PC-9 (cell line): ENCODE measurements at regions not wholly inside any gene's neighbourhood (a gene's known extent, or its start where the extent isn't known, plus 50 kb on each side); places are given as distances from the start of the nearest gene placed in this dataset.

Experiments used
- BruUV-seq: library from RNA; stranded (reverse); fragments of 400-500 nt; replicated peaks from 2 replicates; lab custom pipeline; 2021; lab: Mats Ljungman, UMichigan
- CTCF ChIA-PET: fragments of 300-600 bp; sonication (Branson Sonifier 250); formaldehyde crosslinking; loops from one replicate; lab custom pipeline; 2022; ENCODE audit warnings: antibody characterized with exemption; lab: Charles Lee
- POLR2A ChIA-PET: fragments of 300-600 bp; sonication (Branson Sonifier 250); formaldehyde crosslinking; loops from one replicate; lab custom pipeline; 2022; ENCODE audit warnings: antibody characterized with exemption; ENCODE audit not compliant: unreplicated experiment; lab: Charles Lee
- DNase-seq, 2 experiments: peaks; one replicate each; pipeline versions ENCODE4 v3.0.0 to v3.0.0-alpha.2; 2015 to 2022; ENCODE audit warnings: mixed read lengths in 1 of 2
- H2AFZ ChIP-seq: fragments of 200-600 bp; sonication (generic); 2 replicates; pipeline ENCODE4 v1.8.1; 2017; ENCODE audit warnings: antibody characterized with exemption
- H3F3A ChIP-seq: fragments of 200-600 bp; sonication (generic); 2 replicates; pipeline ENCODE4 v1.8.1; 2017; ENCODE audit warnings: antibody characterized with exemption, mild to moderate bottlenecking, low read depth; ENCODE audit not compliant: insufficient read depth
- H3K27ac ChIP-seq: fragments of 200-600 bp; sonication (generic); 2 replicates; pipeline ENCODE4 v1.6.1; 2016; ENCODE audit warnings: mixed run types
- H3K27me3 ChIP-seq: fragments of 200-600 bp; sonication (generic); 2 replicates; pipeline ENCODE4 v1.6.1; 2016; ENCODE audit warnings: low read depth, mixed run types; ENCODE audit not compliant: insufficient read depth
- H3K36me3 ChIP-seq: fragments of 200-600 bp; sonication (generic); 2 replicates; pipeline ENCODE4 v1.6.1; 2016; ENCODE audit warnings: low read depth, mixed run types
- H3K4me1 ChIP-seq: fragments of 200-600 bp; sonication (generic); replicated peaks from 2 replicates; pipeline ENCODE4 v1.6.1; 2016; ENCODE audit warnings: mixed run types; ENCODE audit not compliant: insufficient read depth
- H3K4me2 ChIP-seq: fragments of 200-600 bp; sonication (generic); 2 replicates; pipeline ENCODE4 v1.6.1; 2017; ENCODE audit warnings: mixed run types
- H3K4me3 ChIP-seq: fragments of 200-600 bp; sonication (generic); 2 replicates; pipeline ENCODE4 v1.6.1; 2016; ENCODE audit warnings: mixed run types
- H3K79me2 ChIP-seq: fragments of 200-600 bp; sonication (generic); 2 replicates; pipeline ENCODE4 v1.6.1; 2017; ENCODE audit warnings: low read depth, mixed run types
- H3K9me2 ChIP-seq: fragments of 200-600 bp; sonication (generic); 2 replicates; pipeline ENCODE4 v1.8.1; 2017; ENCODE audit warnings: mild to moderate bottlenecking; ENCODE audit not compliant: insufficient read depth
- H3K9me3 ChIP-seq: fragments of 200-600 bp; sonication (generic); 2 replicates; pipeline ENCODE4 v1.8.1; 2016; ENCODE audit warnings: low read depth; ENCODE audit not compliant: insufficient read depth
- H4K20me1 ChIP-seq: fragments of 200-600 bp; sonication (generic); 2 replicates; pipeline ENCODE4 v1.8.1; 2017; ENCODE audit not compliant: insufficient read depth
- EZH2 ChIP-seq: fragments of 200-600 bp; sonication (generic); IDR thresholded peaks from 2 replicates; pipeline ENCODE4 v1.8.0; 2017; ENCODE audit warnings: antibody characterized with exemption, low read depth
- intact Hi-C: fragments of 100-400 bp; cut with micrococcal nuclease; formaldehyde crosslinking; loops from one replicate; pipeline ENCODE4 v1.10.0; 2022; ENCODE audit not compliant: unreplicated experiment
- TF ChIP-seq, protein P1 (sequence below): fragments of 200-600 bp; sonication (generic); conservative IDR thresholded peaks from 2 replicates; pipeline ENCODE4 v1.6.1; 2017; ENCODE audit warnings: mixed run types, antibody characterized with exemption, mild to moderate bottlenecking, moderate library complexity

DNA sequence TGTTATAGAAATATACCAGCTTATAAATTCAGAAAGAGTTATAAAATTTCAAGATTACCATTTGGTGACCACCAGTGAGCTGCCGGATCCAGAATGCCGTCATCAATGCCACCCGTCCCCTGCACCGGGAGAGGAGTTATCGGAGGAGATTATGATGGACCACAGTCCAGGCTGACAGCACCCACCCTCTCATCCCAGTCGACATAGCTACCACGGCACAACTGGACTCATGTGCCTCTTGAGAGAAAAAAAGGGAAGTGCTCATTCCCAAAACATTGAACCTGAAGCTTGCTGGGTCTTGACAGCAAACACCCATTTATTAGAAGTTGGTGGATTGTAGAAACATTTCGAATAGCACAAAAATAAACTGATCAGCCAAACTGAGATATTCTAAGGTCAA is 1331.5 kb downstream of the TBC1D22A start:
- no peaks in the 10 kb centered on the region for H3K9me2 ChIP-seq
- H3K36me3 ChIP-seq: no peaks in the 10 kb centered on the region
- intact Hi-C loops: no loop called here
- no peaks in the 10 kb centered on the region for H3F3A ChIP-seq
- BruUV-seq: no TSS peak
- no peaks in the 10 kb centered on the region for H3K4me1 ChIP-seq
- H3K79me2 ChIP-seq: no peaks in the 10 kb centered on the region
- H3K27me3 ChIP-seq: peaks cover 93% of the 10 kb centered on the region
- 0 out of 2 replicates have a peak, but pooled peaks cover 3% of the 10 kb centered on the region for H4K20me1 ChIP-seq
- ChIA-PET POLR2A (no interaction called here), CTCF (no interaction called here)
- H3K4me3 ChIP-seq: no peak overlapping the region
- no peak overlapping the region for H3K4me2 ChIP-seq
- TF ChIP-seq, protein P1, sequence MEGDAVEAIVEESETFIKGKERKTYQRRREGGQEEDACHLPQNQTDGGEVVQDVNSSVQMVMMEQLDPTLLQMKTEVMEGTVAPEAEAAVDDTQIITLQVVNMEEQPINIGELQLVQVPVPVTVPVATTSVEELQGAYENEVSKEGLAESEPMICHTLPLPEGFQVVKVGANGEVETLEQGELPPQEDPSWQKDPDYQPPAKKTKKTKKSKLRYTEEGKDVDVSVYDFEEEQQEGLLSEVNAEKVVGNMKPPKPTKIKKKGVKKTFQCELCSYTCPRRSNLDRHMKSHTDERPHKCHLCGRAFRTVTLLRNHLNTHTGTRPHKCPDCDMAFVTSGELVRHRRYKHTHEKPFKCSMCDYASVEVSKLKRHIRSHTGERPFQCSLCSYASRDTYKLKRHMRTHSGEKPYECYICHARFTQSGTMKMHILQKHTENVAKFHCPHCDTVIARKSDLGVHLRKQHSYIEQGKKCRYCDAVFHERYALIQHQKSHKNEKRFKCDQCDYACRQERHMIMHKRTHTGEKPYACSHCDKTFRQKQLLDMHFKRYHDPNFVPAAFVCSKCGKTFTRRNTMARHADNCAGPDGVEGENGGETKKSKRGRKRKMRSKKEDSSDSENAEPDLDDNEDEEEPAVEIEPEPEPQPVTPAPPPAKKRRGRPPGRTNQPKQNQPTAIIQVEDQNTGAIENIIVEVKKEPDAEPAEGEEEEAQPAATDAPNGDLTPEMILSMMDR: no peak
- no peak for TF ChIP-seq EZH2
- no peak overlapping the region for H2AFZ ChIP-seq
- no peak overlapping the region for H3K27ac ChIP-seq
- no peaks in the 10 kb centered on the region for H3K9me3 ChIP-seq
- DNase-seq: no peak

DNA sequence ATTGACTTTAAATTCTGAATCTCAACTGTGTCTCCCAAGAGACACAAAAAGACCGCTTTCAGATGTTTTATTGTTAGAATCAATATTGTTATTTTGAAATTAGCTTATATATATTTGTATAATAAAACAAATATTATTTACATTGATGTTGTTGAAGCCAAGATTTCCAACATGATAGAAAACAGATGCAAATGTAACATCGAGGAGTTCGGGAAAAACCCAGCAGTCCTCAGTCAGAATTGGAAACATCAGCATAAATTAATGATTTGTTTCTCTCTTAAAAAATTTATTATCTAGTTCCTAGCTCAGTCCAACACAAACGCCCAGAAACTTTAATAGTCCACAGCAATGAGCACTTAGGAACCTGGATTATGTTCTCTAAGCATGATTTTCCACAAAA is 1330.4 kb downstream of the TBC1D22A start:
- peaks cover 93% of the 10 kb centered on the region for H3K27me3 ChIP-seq
- H3K36me3 ChIP-seq: no peaks in the 10 kb centered on the region
- H4K20me1 ChIP-seq: 0 out of 2 replicates have a peak, but pooled peaks cover 3% of the 10 kb centered on the region
- ChIA-PET POLR2A (no interaction called here), CTCF (no interaction called here)
- no peaks in the 10 kb centered on the region for H3K79me2 ChIP-seq
- no peaks in the 10 kb centered on the region for H3K9me2 ChIP-seq
- DNase-seq: no peak
- H3F3A ChIP-seq: no peaks in the 10 kb centered on the region
- no peak overlapping the region for H3K4me3 ChIP-seq
- H3K4me2 ChIP-seq: no peak overlapping the region
- intact Hi-C loops: no loop called here
- H3K4me1 ChIP-seq: no peaks in the 10 kb centered on the region
- no peak for TF ChIP-seq EZH2
- TF ChIP-seq, protein P1: no peak
- no peak overlapping the region for H3K27ac ChIP-seq
- no TSS peak for BruUV-seq
- no peak overlapping the region for H2AFZ ChIP-seq
- no peaks in the 10 kb centered on the region for H3K9me3 ChIP-seq

DNA sequence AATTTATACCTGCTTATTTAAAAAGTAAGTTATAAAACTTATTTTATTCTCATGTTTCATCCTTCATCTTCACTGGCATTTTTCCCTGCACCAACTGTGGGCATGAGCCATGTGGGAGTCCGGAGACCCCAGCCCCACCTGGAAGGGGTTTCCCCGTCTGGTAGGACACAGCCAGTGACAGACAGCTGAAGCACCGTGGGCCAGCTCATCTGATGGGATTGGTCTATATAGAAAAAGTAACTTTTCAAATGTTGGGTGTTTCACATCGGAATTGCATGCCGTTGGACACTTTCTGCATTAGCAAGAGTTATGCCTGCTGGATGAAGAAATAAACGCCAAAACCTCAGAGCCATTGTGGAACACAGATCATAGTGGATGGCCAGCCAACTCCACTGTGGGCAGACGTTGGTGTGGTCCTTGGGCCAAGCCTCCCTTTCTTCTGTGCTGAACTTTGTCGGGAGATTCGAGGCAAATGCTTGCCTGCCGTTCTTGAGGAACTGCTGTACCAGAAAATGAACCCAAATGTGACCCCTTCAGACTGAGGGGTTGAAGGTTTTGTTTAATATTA is 1329.3 kb downstream of the TBC1D22A start:
- intact Hi-C loops: no loop called here
- peaks cover 92% of the 10 kb centered on the region for H3K27me3 ChIP-seq
- no peak overlapping the region for H3K4me2 ChIP-seq

More for the DNA sequence above, 1329.3 kb downstream of the TBC1D22A start:
- Histone ChIP-seq H3K79me2 (no peaks in the 10 kb centered on the region), H3K27ac (no peak overlapping the region), H3K9me3 (no peaks in the 10 kb centered on the region), H4K20me1 (0 out of 2 replicates have a peak, but pooled peaks cover 3% of the 10 kb centered on the region), H3K4me1 (no peaks in the 10 kb centered on the region), H2AFZ (no peak overlapping the region), H3K9me2 (no peaks in the 10 kb centered on the region), H3K36me3 (no peaks in the 10 kb centered on the region), H3F3A (no peaks in the 10 kb centered on the region), H3K4me3 (no peak overlapping the region)
- no peak for DNase-seq
- no TSS peak for BruUV-seq
- TF ChIP-seq EZH2: no peak
- TF ChIP-seq, protein P1: no peak
- ChIA-PET CTCF (no interaction called here), POLR2A (no interaction called here)
